Smooth muscle cell (in vitro differentiated cells): ENCODE measurements at regions not wholly inside any gene's neighbourhood (a gene's known extent, or its start where the extent isn't known, plus 50 kb on each side); places are given as distances from the start of the nearest gene placed in this dataset.

Experiments used
- DNase-seq: peaks from one replicate; lab custom pipeline; 2025; ENCODE audit not compliant: unreplicated experiment; lab: John Stamatoyannopoulos, UW
- H2AFZ ChIP-seq: fragments of 200-600 bp; sonication (generic); 2 replicates; pipeline ENCODE4 v1.6.0; 2016; ENCODE audit warnings: antibody characterized with exemption, low read depth, mild to moderate bottlenecking
- H3F3A ChIP-seq: fragments of 200-600 bp; sonication (generic); 2 replicates; pipeline ENCODE4 v1.6.0; 2017; ENCODE audit warnings: antibody characterized with exemption, low read depth
- H3K27ac ChIP-seq: fragments of 200-600 bp; sonication (generic); 2 replicates; pipeline ENCODE4 v1.5.1; 2016; ENCODE audit warnings: low read depth, mild to moderate bottlenecking
- H3K27me3 ChIP-seq: fragments of 200-600 bp; sonication (generic); 2 replicates; pipeline ENCODE4 v1.6.1; 2016; ENCODE audit warnings: low read depth, mild to moderate bottlenecking
- H3K36me3 ChIP-seq: fragments of 200-600 bp; sonication (generic); 2 replicates; pipeline ENCODE4 v1.5.1; 2016; ENCODE audit warnings: low read depth
- H3K4me1 ChIP-seq: fragments of 200-600 bp; sonication (generic); 2 replicates; pipeline ENCODE4 v1.5.1; 2016; ENCODE audit warnings: low read depth
- H3K4me2 ChIP-seq: fragments of 200-600 bp; sonication (generic); 2 replicates; pipeline ENCODE4 v1.6.0; 2016; ENCODE audit warnings: mild to moderate bottlenecking
- H3K4me3 ChIP-seq: fragments of 200-600 bp; sonication (generic); 2 replicates; pipeline ENCODE4 v1.5.1; 2016; ENCODE audit warnings: mild to moderate bottlenecking
- H3K79me2 ChIP-seq: fragments of 200-600 bp; sonication (generic); 2 replicates; pipeline ENCODE4 v1.6.0; 2016; ENCODE audit warnings: low read depth, mild to moderate bottlenecking
- H3K9ac ChIP-seq: fragments of 200-600 bp; sonication (generic); 2 replicates; pipeline ENCODE4 v1.6.0; 2016; ENCODE audit warnings: low read depth
- H3K9me3 ChIP-seq: fragments of 200-600 bp; sonication (generic); replicated peaks from 2 replicates; pipeline ENCODE4 v1.5.1; 2016; ENCODE audit warnings: low read depth
- H4K20me1 ChIP-seq: fragments of 200-600 bp; sonication (generic); 2 replicates; pipeline ENCODE4 v1.6.0; 2016; ENCODE audit warnings: low read depth
- CTCF ChIP-seq: fragments of 200-600 bp; sonication (generic); IDR thresholded peaks from 2 replicates; pipeline ENCODE4 v1.5.1; 2017; ENCODE audit warnings: borderline replicate concordance, mild to moderate bottlenecking, antibody characterized with exemption; ENCODE audit not compliant: insufficient read depth, poor library complexity, severe bottlenecking
- WGBS: methylation state at CpG from one replicate; pipeline ENCODE4 v1.1.7; 2016; ENCODE audit warnings: low lambda C conversion rate; 5-methylcytosine and 5-hydroxymethylcytosine counted together

DNA sequence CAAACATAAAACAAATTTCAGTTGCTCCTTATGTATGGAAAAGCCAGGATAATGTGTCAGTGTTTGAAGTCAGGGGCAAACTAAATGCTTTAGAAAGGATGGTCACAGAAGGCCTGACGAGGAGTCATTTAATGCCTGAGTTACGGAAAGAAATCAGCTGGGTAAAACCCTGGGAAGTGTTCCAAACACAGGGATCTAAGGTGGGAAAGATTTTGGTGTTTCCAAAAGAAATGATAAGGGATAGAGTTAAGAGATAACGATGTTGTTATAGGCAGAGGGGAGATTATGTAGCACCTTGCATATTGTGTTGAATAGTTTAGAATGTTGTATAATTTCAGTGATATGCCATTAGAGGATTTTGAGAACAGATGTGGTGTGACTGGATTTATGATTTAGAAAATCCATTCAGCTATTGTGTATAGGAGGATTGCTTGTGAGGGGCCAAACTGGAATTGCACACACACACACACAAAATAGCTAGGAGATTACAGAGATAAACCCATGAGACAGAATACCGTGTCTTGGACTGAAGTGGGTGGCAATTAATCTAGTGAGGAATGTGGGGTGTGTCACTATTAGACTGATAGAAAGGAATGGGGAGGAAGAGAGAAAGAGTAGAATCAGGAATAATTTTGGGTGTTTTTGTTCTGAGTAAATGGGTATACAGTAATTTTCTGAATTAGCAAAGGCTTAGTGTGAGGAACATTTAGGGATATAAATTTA is 274.2 kb upstream of the DAB2 start:
- Histone ChIP-seq H3K4me2 (no peak overlapping the region), H3K27me3 (no peaks in the 10 kb centered on the region), H2AFZ (peak overlapping the region; percentile 14), H3K4me3 (no peak overlapping the region), H3K27ac (no peak overlapping the region), H3K36me3 (no peaks in the 10 kb centered on the region), H4K20me1 (no peaks in the 10 kb centered on the region), H3F3A (no peaks in the 10 kb centered on the region), H3K4me1 (no peaks in the 10 kb centered on the region), H3K9ac (no peak overlapping the region), H3K9me3 (no peaks in the 10 kb centered on the region), H3K79me2 (no peaks in the 10 kb centered on the region)
- WGBS: 58% methylated on average over 4 of the region's 4 CpGs
- DNase-seq: no peak
- TF ChIP-seq CTCF: no peak

GRCh38 chr5:39697881-39698280 is 273.1 kb upstream of the DAB2 start:
- DNase-seq: no peak
- H3K4me1 ChIP-seq: no peaks in the 10 kb centered on the region
- H3K27me3 ChIP-seq: no peaks in the 10 kb centered on the region
- H3F3A ChIP-seq: no peaks in the 10 kb centered on the region
- H3K9ac ChIP-seq: no peak overlapping the region
- no peaks in the 10 kb centered on the region for H3K36me3 ChIP-seq
- H3K27ac ChIP-seq: peak overlapping the region; percentile 41
- H3K9me3 ChIP-seq: no peaks in the 10 kb centered on the region
- H3K4me3 ChIP-seq: no peak overlapping the region
- no peak for TF ChIP-seq CTCF
- H4K20me1 ChIP-seq: no peaks in the 10 kb centered on the region
- H3K79me2 ChIP-seq: no peaks in the 10 kb centered on the region
- no peak overlapping the region for H3K4me2 ChIP-seq
- H2AFZ ChIP-seq: no peak overlapping the region

DNA sequence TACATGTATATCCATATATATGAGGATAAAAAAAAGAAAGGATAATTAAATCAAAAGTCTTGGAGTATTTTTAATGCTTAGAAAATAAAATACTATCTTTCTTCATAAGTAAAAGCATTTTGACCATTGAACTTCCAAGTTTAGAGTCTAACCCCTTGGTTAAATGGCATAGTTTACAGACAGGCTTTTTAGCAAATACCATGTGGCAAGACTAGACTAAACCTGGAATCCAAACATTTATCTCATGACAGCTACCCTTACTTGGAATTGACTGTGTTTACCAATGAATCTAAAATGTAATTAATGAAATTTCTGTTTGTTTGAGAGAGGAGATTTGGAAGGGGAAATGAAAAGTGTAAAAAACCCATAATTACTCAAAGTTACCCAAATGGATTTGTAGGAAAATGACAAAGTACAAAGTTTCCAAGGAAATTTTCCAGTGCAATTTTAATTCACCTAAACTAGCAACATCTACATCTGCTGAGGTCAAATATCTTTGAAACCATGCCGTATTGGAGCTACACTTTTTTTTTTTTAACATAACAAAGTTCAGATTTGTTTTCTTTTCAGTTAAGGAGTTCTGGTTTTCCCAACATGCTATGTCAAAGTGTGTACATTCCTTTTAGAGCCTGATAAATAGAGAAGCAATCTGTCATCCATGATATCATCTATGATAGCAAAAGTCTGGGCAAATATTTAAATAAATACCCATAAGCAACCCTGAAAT is 272.1 kb upstream of the DAB2 start:
- Histone ChIP-seq H3K27ac (peak overlapping the region; percentile 42), H3K4me3 (no peak overlapping the region), H3K36me3 (no peaks in the 10 kb centered on the region), H3F3A (no peaks in the 10 kb centered on the region), H3K79me2 (no peaks in the 10 kb centered on the region), H3K27me3 (no peaks in the 10 kb centered on the region), H4K20me1 (no peaks in the 10 kb centered on the region), H2AFZ (no peak overlapping the region), H3K4me1 (no peaks in the 10 kb centered on the region), H3K9me3 (no peaks in the 10 kb centered on the region), H3K9ac (no peak overlapping the region), H3K4me2 (peak overlapping the region; percentile 8)
- DNase-seq: no peak
- 39% methylated on average over 1 of the region's 1 CpG for WGBS
- no peak for TF ChIP-seq CTCF

DNA sequence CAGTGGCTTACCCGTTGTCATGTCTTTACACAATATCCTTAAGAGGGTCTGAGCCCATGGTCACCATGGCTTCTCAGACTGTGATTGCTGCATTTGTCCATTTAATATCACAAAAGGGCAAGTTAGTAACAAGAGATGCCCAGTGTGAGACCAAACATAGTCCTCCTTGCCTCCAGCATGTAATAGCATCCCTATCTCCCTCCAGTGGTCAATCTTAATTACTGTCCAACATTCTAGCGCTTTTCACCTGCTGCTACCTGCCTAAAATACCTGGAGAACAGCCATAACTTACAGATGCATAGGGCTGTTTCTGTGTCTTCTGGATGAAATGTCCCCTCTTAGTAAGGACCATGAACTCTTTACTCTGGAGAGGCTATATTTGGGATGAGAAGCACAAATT is 267.2 kb upstream of the DAB2 start:
- Histone ChIP-seq H3K27me3 (no peaks in the 10 kb centered on the region), H3K4me3 (no peak overlapping the region), H3K4me2 (no peak overlapping the region), H3K9me3 (no peaks in the 10 kb centered on the region), H3K9ac (no peak overlapping the region), H3K79me2 (no peaks in the 10 kb centered on the region), H3F3A (no peaks in the 10 kb centered on the region), H3K36me3 (no peaks in the 10 kb centered on the region), H2AFZ (no peak overlapping the region), H3K27ac (no peak overlapping the region), H3K4me1 (no peaks in the 10 kb centered on the region), H4K20me1 (no peaks in the 10 kb centered on the region)
- TF ChIP-seq CTCF: no peak
- 60% methylated on average over 2 of the region's 2 CpGs for WGBS
- DNase-seq: no peak
